ENCODE measurements at regions not wholly inside any gene's neighbourhood (a gene's known extent, or its start where the extent isn't known, plus 50 kb on each side); places are given as distances from the start of the nearest gene placed in this dataset.

DNA sequence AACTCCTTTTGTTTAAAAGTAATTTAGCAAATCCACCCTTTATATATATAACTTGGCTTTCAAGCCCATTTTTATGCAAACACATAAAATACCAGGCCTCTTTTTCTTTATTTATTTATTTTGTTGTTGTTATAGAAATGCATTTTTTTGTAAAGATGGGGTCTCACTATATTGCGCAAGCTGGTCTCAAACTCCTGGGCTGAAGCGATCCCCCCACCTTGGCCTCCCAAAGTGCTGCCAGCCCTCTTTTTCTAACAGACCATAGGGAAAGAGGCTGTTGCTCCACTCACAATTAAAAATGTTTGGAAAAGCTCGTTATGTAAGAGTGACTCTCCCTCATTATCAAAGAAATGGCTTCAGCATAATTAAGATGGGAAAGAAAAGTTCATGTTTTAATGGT is 440.9 kb downstream of the HACE1 start:
- no peak for DNase-seq (ENCODE audit: low read depth)

DNA sequence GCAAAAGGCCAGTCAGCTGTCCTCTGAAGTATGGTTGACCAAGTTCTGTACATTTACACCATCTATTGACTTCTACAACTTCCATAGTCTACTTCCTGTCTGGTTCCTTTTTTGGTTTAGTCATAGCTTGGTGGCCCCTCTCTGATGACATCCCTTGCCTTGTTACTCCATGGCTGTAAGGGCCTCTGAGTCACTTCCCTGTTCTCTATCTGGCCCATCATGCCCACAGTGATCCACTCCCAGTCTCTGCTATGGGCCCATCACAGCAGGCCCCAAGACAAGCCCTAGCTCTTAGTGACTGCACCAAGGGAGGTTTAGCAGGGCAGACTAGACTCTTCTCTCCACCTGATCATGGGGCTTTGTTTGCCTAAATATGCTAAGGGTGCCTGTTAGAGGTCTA is 441.6 kb downstream of the HACE1 start:
- no peak for DNase-seq (ENCODE audit: low read depth)

GRCh38 chr6:104414723-104415122 is 445.0 kb downstream of the HACE1 start:
- no peak for DNase-seq (ENCODE audit: low read depth)

DNA sequence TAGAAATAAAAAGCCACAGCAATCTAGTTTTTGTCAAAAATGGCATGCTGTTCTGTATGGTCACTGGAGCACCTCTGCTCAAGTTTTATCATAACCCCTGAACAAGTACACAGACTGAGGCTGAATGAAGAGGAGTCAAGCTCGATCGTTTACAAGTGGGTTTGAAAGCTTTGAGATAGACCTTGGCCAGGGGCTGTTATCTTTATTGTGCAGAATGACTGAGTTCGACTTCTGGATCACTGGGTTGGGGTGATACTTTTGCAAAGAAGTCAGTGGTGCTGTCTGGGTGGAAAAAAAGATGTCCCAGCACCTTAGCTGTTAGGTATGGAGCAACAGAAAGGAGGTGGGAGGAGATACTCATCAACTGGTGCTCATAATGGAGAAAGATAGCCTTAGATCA is 446.0 kb downstream of the HACE1 start:
- no peak for DNase-seq (ENCODE audit: low read depth)

DNA sequence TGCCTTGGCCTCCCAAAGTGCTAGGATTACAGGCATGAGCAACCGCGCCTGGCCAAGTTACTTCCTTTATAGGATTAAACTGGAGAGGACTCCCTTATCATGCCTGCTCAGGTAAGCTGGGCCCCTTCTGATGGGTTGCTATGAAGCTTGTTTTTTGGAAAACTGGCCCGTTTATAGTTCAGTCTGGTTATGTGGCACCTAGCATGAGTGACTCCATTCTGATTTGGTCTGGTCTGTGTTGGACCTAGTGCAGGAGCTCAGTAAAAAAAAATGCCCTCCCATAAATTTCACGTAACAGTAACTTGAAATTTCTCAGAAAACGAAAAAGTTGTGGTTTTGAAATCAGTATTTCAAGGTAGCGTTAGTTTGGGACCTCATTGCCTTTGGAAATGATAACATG is 448.4 kb downstream of the HACE1 start:
- no peak for DNase-seq (ENCODE audit: low read depth)

GRCh38 chr6:104409913-104410312 is 449.8 kb downstream of the HACE1 start:
- peak; percentile 20 for DNase-seq (ENCODE audit: low read depth)

- no peak for DNase-seq (ENCODE audit: low read depth)
Measured at GRCh38 chr6:104407957-104408356, 451.8 kb downstream of the HACE1 start.

GRCh38 chr6:104404377-104404776 is 455.3 kb downstream of the HACE1 start:
- DNase-seq (ENCODE audit: low read depth), result peak; percentile 3

DNA sequence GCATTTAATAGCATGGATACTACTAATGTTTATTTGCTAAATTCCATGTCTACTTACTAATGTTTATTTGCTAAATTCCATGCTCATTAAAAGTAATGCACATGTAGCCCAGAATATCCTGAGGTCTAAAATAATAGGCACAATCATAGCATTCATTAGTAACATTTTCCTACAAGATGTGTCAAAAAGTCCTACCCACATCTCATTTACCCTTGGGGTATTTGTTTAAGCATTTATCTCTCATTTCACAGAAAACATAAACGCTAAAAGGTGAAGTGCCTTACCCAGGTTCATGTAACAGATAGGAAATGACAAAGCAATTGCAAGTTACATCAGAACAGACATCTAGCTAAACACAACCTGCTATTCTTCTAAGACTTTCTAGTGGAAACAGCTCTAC is 457.1 kb downstream of the HACE1 start:
- DNase-seq (ENCODE audit: low read depth), result no peak

DNA sequence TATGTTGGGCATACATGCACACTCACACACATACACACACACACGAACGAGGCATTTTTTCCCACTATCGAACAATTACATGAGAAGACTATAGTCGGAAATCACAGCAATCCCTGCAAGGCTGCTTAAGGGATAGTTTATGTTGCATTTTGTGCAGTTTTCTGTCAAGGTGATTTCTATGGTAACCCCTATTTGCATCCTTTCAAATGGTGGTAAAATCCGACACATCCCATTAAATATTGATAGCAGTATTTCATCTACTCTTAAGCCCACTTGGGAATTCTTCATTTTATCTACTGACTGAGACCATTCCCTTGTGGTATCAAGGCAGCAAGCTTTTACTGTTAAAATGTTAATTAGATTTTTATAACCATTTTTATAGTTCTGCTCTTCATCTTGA is 457.8 kb downstream of the HACE1 start:
- DNase-seq (ENCODE audit: low read depth), result no peak

DNA sequence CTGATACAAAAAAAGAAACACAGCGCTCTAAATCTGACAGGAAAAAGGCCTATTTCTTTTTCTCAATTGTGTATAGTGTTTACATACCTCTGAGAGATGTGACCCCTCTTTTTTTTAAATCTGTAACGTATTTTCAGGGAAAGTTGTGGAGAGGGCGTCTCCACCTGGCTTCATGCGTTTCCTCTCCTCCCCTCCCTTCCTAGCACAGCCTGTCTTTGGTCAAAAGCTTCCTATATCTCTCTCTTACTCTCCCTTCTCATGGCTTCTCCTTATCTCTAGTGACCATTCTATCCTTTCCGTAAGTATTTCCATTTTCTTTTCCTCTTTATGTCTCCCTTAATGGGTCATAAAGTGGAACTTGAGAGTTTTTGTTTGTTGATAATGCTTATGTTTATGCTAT is 458.9 kb downstream of the HACE1 start:
- DNase-seq (ENCODE audit: low read depth), result no peak

GRCh38 chr6:104396077-104396476 is 463.6 kb downstream of the HACE1 start:
- no peak for DNase-seq (ENCODE audit: low read depth)

GRCh38 chr6:104381907-104382306 is 477.8 kb downstream of the HACE1 start:
- no peak for DNase-seq (ENCODE audit: low read depth)

- DNase-seq (ENCODE audit: low read depth), result no peak
Measured at GRCh38 chr6:104365451-104366234, 494.1 kb downstream of the HACE1 start.

GRCh38 chr6:104357928-104358327 is 501.8 kb downstream of the HACE1 start:
- DNase-seq (ENCODE audit: low read depth), result no peak

DNA sequence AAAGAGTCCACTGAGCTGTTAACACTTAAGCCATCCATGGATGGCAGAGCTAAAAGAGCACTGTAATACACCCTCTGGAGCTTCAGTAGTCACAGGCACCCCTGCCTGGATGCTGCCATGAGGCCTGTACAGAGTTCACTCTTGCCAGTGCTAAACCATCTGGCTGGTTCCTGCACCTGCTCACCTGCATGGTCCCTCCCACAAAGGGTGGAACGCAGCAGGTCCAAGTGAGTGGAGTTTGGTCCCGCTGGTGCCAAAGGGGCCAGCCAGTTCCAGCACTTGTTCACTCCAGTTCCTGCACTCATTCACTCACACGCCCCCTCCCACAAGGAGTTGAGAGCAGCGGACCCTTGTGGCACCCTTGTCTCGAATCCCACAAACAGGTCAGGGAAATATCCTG is 503.5 kb downstream of the HACE1 start:
- DNase-seq (ENCODE audit: low read depth), result no peak

DNA sequence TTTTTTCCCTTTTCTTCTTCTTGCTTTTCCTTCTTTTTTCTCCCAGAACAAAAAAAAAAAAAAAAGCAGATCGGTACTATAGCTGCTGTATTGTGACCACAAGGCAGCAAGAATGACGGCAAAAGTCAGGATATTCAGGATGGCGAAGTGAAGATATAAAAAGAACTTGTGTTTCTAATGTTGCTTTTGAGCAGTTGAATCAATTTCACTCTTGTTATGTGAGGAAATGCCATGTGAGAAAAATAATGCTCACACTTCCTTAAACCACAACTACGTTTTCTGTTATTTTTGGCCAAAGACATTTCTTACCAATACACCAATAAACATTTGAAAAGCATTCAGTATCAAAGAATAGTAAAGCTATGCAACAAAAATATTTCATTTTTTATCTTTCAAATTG is 510.5 kb downstream of the HACE1 start:
- no peak for DNase-seq (ENCODE audit: low read depth)

- no peak for DNase-seq (ENCODE audit: low read depth)
Measured at GRCh38 chr6:104344223-104344622, 515.5 kb downstream of the HACE1 start.

- no peak for DNase-seq (ENCODE audit: low read depth)
Measured at GRCh38 chr6:104332364-104332763, 527.4 kb downstream of the HACE1 start.

- DNase-seq (ENCODE audit: low read depth), result peak; percentile 36
Measured at GRCh38 chr6:104326173-104327001, 533.3 kb downstream of the HACE1 start.

DNA sequence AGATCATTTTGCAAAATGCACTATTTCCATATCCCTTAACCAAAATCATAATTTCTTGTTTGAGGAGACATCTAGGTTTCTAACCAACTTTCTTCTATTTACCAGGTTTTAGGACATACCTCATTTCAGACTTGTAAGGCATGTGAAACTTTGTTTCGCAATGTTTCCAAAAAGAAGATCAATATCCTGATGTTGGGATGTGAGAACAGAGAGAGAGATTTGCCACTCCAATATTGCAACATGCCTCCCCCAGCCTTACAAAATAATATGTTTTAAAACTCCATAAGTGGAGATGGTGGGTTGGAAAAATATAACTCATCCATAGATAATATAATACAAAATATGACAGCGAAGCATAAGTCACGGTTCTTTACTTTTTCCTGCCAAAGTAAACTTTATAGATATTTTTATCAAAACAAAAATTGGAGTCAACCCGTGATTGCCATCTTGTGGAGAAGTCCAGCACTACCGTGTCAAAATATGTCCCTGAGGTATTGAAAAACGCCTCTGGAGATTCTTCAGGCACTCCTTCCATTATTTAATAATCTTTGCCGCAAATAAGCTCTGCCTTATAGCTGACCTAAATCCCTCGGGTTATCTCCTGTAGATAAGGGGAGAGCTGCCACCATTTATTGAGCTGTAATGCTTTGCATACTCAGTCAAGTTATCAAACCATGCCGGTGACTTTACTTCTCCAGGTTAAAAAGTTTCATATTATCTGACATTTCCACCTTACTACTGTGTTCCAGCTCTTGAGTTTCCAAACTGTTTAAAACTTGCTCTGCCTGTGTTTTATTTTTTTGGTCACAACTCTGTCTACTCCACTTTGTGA is 534.2 kb downstream of the HACE1 start:
- DNase-seq (ENCODE audit: low read depth), result no peak

GRCh38 chr6:104324301-104324700 is 535.4 kb downstream of the HACE1 start:
- DNase-seq (ENCODE audit: low read depth), result no peak

DNA sequence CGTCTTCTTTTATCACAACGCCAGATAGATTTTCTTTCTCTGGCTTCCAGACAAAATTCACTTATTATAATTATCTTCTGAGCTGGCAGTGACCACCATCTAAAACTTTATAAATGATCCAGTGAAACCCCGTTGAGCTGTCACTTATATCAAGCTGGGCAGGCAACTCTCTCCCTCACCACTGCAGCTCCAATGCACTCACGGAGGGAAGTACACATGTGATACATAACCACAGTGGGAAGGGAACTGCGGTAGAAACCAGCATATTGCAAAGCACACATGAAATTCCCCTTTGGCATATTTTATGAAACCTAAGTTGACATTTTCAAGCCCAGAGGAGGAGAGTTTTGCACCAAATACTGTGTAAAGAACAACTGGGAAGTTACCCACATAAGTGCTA is 536.9 kb downstream of the HACE1 start:
- DNase-seq (ENCODE audit: low read depth), result no peak

Measured in non-pigmented ciliary epithelial cell (primary cell).